Endothelial cell of umbilical vein (primary cell): ENCODE measurements at regions not wholly inside any gene's neighbourhood (a gene's known extent, or its start where the extent isn't known, plus 50 kb on each side); places are given as distances from the start of the nearest gene placed in this dataset.
A peak's percentile ranks its signal among the peaks of the same experiment; 100 is the strongest.

Source experiments
- BruUV-seq: library from RNA; stranded (reverse); fragments of 400-500 nt; replicated peaks from 2 replicates; lab custom pipeline; 2021; lab: Mats Ljungman, UMichigan
- CTCF ChIA-PET: fragments of 300-600, 350-600 bp; sonication (Branson Sonifier 250); formaldehyde crosslinking; loops from one replicate; lab custom pipeline; 2021; ENCODE audit warnings: antibody characterized with exemption, inconsistent platforms; lab: Charles Lee
- POLR2A ChIA-PET: fragments of 300-600, 350-600 bp; sonication (Branson Sonifier 250); formaldehyde crosslinking; loops from one replicate; lab custom pipeline; 2021; ENCODE audit warnings: antibody characterized with exemption, inconsistent platforms; lab: Charles Lee
- DNase-seq: peaks from one replicate; pipeline ENCODE4 v3.0.0-alpha.2; 2011; ENCODE audit warnings: low read depth, low spot score
- FAIRE-seq: peaks from 2 replicates; lab custom pipeline; 2011; peaks lifted over from hg19 to GRCh38; lab: Jason Lieb, UNC
- H2AFZ ChIP-seq: 2 replicates; pipeline ENCODE4 v1.6.0; 2012; ENCODE audit warnings: low read depth, low read length, control low read depth, inconsistent platforms
- H3K27ac ChIP-seq: 2 replicates; pipeline ENCODE4 v1.5.1; 2011; ENCODE audit warnings: low read depth, mild to moderate bottlenecking, control low read depth, low read length, moderate library complexity; ENCODE audit not compliant: insufficient read depth
- H3K27me3 ChIP-seq, 2 experiments: 2 replicates each; pipeline versions ENCODE4 v1.6.0 to v1.6.1; 2011; ENCODE audit warnings: low read length in 2 of 2, mixed read lengths in 1 of 2; ENCODE audit not compliant: control insufficient read depth in 2 of 2, insufficient read depth in 2 of 2
- H3K36me3 ChIP-seq, 2 experiments: 2 replicates in 1 of 2; 3 replicates in 1 of 2; pipeline ENCODE4 v1.5.1; 2011; ENCODE audit warnings: low read length in 2 of 2, mild to moderate bottlenecking in 1 of 2, moderate library complexity in 1 of 2; ENCODE audit not compliant: control insufficient read depth in 2 of 2, insufficient read depth in 2 of 2; ENCODE audit errors: extremely low read depth in 1 of 2
- H3K4me1 ChIP-seq: 3 replicates; pipeline ENCODE4 v1.5.1; 2011; ENCODE audit warnings: mild to moderate bottlenecking, low read length; ENCODE audit not compliant: control insufficient read depth, insufficient read depth; ENCODE audit errors: extremely low read depth
- H3K4me2 ChIP-seq: 2 replicates; pipeline ENCODE4 v1.6.1; 2011; ENCODE audit warnings: low read length, control low read depth, mixed read lengths; ENCODE audit not compliant: insufficient read depth
- H3K4me3 ChIP-seq, 3 experiments: fragments of 200-600 bp in 1 of 3; sonication (generic), shearing (Covaris generic) in 1 of 3; replicated peaks in 1 of 3; 2 replicates each; pipeline ENCODE4 v1.5.1; 2011 to 2016; ENCODE audit warnings: control low read depth in 3 of 3, low read length in 3 of 3, mild to moderate bottlenecking in 2 of 3, inconsistent platforms in 1 of 3, low read depth in 1 of 3, moderate library complexity in 1 of 3; ENCODE audit not compliant: insufficient read depth in 1 of 3
- H3K79me2 ChIP-seq: 2 replicates; pipeline ENCODE4 v1.6.0; 2012; ENCODE audit warnings: low read length, inconsistent platforms; ENCODE audit not compliant: control insufficient read depth, insufficient read depth
- H3K9ac ChIP-seq: replicated peaks from 2 replicates; pipeline ENCODE3; 2011; ENCODE audit warnings: low read length, control low read depth; ENCODE audit not compliant: insufficient read depth; ENCODE audit errors: extremely low read depth
- H3K9me1 ChIP-seq: replicated peaks from 3 replicates; pipeline ENCODE4 v1.6.0; 2011; ENCODE audit warnings: mild to moderate bottlenecking, low read length; ENCODE audit not compliant: control insufficient read depth, insufficient read depth; ENCODE audit errors: extremely low read depth
- H3K9me3 ChIP-seq: replicated peaks from 2 replicates; pipeline ENCODE4 v1.5.1; 2012; ENCODE audit warnings: low read length, inconsistent platforms; ENCODE audit not compliant: control insufficient read depth, insufficient read depth
- H4K20me1 ChIP-seq: replicated peaks from 2 replicates; pipeline ENCODE3; 2011; ENCODE audit warnings: mild to moderate bottlenecking, low read length; ENCODE audit not compliant: control insufficient read depth, insufficient read depth; ENCODE audit errors: extremely low read depth
- CTCF ChIP-seq, 2 donors: IDR thresholded peaks; 1 replicate in 1 of 2; 2 replicates in 1 of 2; pipeline ENCODE4 v1.5.1; 2011; ENCODE audit warnings: low read length in 2 of 2, mild to moderate bottlenecking in 2 of 2, moderate library complexity in 2 of 2, control low read depth in 1 of 2, inconsistent platforms in 1 of 2, low read depth in 1 of 2; ENCODE audit not compliant: insufficient read depth in 1 of 2; ENCODE audit errors: extremely low read depth in 1 of 2
- FOS ChIP-seq: IDR thresholded peaks from 2 replicates; pipeline ENCODE4 v1.6.1; 2011; ENCODE audit warnings: mild to moderate bottlenecking, low read length, moderate library complexity, borderline replicate concordance; ENCODE audit not compliant: insufficient read depth
- GATA2 ChIP-seq: IDR thresholded peaks from 2 replicates; pipeline ENCODE4 v1.7.0; 2011; ENCODE audit warnings: low read depth, mild to moderate bottlenecking, moderate library complexity, mixed read lengths, low read length; ENCODE audit not compliant: insufficient read length, insufficient read depth
- JUN ChIP-seq: IDR thresholded peaks from 2 replicates; pipeline ENCODE4 v1.6.1; 2011; ENCODE audit warnings: borderline replicate concordance, low read depth; ENCODE audit not compliant: insufficient read length, insufficient read depth
- MAX ChIP-seq: IDR thresholded peaks from 2 replicates; pipeline ENCODE4 v1.6.1; 2011; ENCODE audit not compliant: insufficient read depth, insufficient read length
- MYC ChIP-seq: IDR thresholded peaks from one replicate; pipeline ENCODE4 v1.6.1; 2011; ENCODE audit warnings: mild to moderate bottlenecking, low read depth, low read length
- POLR2A ChIP-seq: IDR thresholded peaks from 2 replicates; pipeline ENCODE4 v1.6.1; 2012; ENCODE audit warnings: low read depth, mild to moderate bottlenecking, control low read depth, low read length
- POLR2AphosphoS5 ChIP-seq: IDR thresholded peaks from 2 replicates; pipeline ENCODE4 v1.6.1; 2012; ENCODE audit warnings: low read depth, mild to moderate bottlenecking, control low read depth, low read length, moderate library complexity; ENCODE audit not compliant: insufficient read depth
- dilution Hi-C: fragments of 300-500 bp; cut with MboI; formaldehyde crosslinking; loops from one replicate; pipeline ENCODE4 v1.15.0; 2019; ENCODE audit warnings: low sequenced_read_pairs; ENCODE audit not compliant: extremely low pct_ligation_motif_present
- intact Hi-C: fragments of 100-400 bp; cut with micrococcal nuclease; formaldehyde crosslinking; loops from one replicate; pipeline ENCODE4 v1.10.0; 2022

GRCh38 chr2:167550448-167550847, 662.2 kb downstream of the XIRP2 start:
- Histone ChIP-seq H3K4me2 (no peak overlapping the region), H3K9ac (no peak overlapping the region), H3K4me1 (no peaks in the 10 kb centered on the region), H3K36me3 (no peaks in the 10 kb centered on the region), H4K20me1 (no peaks in the 10 kb centered on the region), H3K27ac (no peak overlapping the region), H3K9me3 (no peaks in the 10 kb centered on the region), H3K4me3 (no peak overlapping the region), H3K27me3 (no peaks in the 10 kb centered on the region), H3K9me1 (no peaks in the 10 kb centered on the region), H2AFZ (no peak overlapping the region), H3K79me2 (no peaks in the 10 kb centered on the region)
- no peak for FAIRE-seq
- DNase-seq, result peak; percentile 35
- BruUV-seq, result no TSS peak
- TF ChIP-seq POLR2AphosphoS5, result no peak
- no peak for TF ChIP-seq MAX
- peak; percentile 14 to 40 for TF ChIP-seq CTCF (IDR thresholded peaks at IDR 0.05; ENCODE audit: extremely low read depth in 1 of 2, insufficient read depth in 1 of 2, low read depth in 1 of 2, low read length in 2 of 2)
- TF ChIP-seq FOS, result no peak
- no peak for TF ChIP-seq JUN
- TF ChIP-seq MYC, result no peak
- no peak for TF ChIP-seq GATA2
- no peak for TF ChIP-seq POLR2A
- ChIA-PET POLR2A (no interaction called here), CTCF (interaction anchor here (0.9 to 2.4 kb wide), 5 partner anchors 9 to 1011 kb away, joined by 3 to 12 read pairs (median 5); no protein-coding TSS in a partner anchor)
- dilution Hi-C loops (no loop called here), intact Hi-C loops (loop anchor here (1.0 to 5.0 kb wide), 4 partner anchors 208 to 1013 kb away; no protein-coding TSS in a partner anchor)
